GM21717 (cell line): ENCODE measurements at regions not wholly inside any gene's neighbourhood (a gene's known extent, or its start where the extent isn't known, plus 50 kb on each side); places are given as distances from the start of the nearest gene placed in this dataset.
A peak's percentile ranks its signal among the peaks of the same experiment; 100 is the strongest.
"Not testable (repeated sequence)": the region's sequence is repeated elsewhere in the genome, so short reads cannot be mapped to it uniquely, and the experiment has no call there.

Experiments used
- ATAC-seq: cut with Tn5 transposase; IDR thresholded peaks from one replicate; pipeline ENCODE4 v1.9.1; 2021; ENCODE audit warnings: mild to moderate bottlenecking, moderate library complexity; ENCODE audit not compliant: unreplicated experiment

DNA sequence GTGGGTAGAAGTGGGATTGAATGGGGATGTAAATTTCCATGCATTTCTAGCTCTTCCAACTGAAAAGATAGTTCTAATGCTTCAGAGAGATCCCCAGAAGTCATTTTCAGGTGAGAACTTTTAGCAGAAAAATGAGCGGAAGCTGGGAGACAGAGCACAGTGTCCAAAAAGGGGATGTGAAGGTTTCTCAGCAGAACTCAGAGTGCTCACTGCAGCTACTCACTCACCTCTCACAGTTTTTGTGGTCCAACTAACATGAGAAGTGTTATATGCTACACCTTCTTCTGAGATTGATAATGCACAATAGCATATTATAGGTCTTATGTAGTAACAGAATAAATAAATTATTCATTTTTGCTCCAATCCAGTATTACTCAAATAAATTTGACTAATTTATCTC, 519.2 kb upstream of the HS3ST5 start:
- no peak for ATAC-seq

DNA sequence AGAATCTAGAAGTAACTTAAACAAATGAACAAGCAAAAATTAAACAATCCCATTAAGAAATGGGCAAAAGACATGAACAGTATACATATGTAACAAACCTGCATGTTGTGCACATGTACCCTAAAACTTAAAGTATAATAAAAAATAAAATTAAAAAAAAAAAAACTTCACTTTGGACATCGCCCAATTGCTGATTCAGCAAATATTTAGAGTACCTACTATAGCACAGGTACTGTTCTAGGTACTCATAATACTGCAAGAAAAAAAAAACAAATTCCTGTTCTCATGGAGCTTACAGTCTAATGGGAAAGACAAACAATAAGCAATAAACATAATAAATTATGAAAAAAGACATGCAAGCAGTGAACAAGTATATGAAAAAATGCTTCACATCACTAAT, 501.5 kb upstream of the HS3ST5 start:
- ATAC-seq = no peak

DNA sequence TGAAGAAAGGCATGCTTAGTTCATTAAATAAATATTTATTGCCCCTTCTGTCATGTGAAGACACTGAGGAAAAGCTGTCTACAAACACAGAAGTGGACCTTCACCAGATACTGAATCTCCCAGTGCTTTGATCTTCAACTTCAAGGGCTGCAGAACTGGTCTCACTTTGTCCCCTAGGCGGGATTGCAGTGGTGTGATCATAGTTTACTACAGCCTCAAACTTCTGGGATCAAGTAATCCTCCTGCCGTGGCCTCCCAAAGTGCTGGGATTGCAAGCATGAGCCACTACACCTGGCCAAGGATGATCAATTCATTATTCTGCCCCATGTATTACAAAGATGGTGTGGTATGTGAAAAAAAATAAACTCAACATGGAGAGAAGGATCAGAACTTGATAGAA, 496.2 kb upstream of the HS3ST5 start:
- no peak for ATAC-seq

DNA sequence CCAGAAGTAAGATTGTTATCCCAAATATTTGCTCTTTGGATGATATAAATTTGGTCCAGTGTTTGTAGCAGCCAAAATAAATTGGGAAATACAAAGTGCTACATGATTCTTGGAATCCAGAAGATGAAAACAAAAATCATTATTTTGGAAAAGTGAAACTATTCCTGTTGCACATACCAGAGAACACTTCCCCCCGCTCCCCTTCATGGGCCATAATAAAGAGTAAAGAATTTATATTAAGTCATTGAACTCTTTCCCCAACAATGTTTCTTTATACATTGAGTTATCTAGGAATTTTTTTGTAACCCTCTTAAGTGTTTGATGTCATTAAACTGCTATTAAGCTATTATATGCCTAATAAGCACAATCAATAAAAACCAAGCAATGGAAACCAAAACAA, 490.4 kb upstream of the HS3ST5 start:
- ATAC-seq = no peak

DNA sequence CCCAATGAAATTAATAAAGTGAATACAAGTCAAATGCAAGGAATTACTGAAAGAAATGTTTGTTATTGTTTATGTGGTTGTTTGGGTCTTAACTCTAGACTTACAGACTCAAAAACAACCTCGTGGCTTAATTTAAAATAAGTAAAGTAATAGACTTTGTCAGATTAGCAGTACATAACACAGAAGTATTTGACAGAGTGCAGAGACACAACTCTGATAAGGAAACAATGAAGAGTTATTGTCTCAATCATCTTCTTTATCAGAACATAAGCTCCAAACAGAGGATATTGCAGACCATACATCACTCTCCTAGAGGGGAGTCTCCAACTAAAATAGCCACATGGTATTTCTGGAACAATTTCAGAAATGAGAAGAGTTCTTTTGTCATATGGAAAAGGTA, 487.7 kb upstream of the HS3ST5 start:
- no peak for ATAC-seq

DNA sequence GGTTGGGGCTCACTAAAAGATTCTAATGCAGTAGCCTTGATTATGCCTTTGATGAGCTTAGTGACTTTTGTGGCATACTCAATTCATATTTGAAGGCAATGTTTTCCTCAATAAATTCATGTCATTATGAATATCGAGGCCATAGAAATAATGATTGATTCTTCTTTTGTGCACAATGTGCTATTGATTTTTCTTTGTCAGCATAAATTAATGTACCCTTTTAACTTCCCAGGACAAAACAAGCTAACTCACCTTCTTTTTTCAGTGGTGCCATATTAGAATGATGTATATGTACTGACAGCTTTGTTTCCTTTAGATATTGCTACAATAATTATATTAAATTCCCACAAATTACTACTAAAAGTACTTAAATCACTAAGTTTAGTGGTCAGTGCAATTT, 484.3 kb upstream of the HS3ST5 start:
- ATAC-seq = no peak

DNA sequence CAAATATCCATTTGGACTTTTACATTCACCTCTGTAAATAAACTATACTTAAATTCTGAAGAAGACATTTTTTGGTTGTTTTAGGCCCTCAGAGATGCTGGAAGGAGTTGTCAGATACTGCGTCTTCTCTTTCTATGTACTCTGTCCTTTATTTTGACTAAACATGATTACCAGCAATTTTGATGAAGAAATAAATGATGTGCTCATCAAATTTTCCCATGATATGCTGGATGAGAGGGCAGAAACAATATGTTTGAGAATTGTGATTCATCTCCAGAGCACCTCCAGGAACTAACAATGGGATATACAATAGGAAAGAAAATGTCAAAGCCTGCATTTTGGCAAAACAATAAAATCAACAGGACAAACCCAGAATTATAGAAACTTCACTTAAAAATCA, 481.6 kb upstream of the HS3ST5 start:
- no peak for ATAC-seq

DNA sequence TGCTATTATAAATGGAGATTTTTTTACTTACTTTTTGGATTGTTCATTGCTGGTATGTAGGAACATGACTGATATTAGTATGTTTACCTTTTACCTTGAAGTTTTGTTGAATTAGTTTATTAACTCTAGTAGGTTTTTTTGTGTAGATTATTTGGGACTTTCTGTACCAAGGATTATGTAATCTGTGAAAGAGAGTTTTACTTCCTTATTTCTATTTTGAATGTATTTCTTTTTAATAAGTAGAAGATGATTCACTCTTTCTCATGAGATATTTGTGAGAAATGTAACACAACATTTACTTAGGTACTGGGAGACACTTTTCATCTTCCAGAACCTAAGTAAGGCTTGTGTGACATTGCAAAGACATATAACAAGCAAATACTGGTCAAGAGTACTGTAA, 473.9 kb upstream of the HS3ST5 start:
- ATAC-seq = peak; percentile 56

DNA sequence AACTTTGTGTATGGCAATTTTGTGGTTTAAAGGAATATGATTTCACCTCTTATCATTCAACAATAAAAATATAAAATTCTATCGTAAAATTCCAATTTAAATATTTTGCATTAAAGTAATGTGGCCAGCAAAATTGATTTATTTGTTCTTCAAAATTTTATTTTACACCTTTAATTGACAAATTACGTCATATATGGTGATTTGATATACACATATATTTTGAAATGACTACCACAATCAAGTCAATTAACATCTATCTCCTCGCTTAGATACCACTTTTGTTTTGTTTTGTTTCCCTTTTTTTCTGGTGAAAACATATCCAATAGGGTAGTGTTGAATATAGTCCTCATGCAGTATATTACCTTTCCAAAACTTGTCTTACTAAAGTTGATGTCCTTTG, 467.6 kb upstream of the HS3ST5 start:
- ATAC-seq = no peak

DNA sequence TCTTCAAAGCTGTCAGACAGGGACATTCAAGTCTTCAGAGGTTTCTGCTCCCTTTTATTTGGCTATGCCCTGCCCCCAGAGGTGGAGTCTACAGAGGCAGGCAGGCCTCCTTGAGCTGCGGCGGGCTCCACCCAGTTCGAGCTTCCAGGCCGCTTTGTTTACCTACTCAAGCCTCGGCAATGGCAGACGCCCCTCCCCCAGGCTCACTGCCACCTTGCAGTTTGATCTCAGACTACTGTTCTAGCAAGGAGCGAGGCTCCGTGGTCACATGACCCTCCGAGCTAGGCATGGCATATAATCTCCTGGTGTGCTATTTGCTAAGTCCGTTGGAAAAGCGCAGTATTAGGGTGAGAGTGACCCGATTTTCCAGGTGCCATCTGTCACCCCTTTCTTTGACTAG, 462.6 kb upstream of the HS3ST5 start:
- ATAC-seq = not testable (repeated sequence)

DNA sequence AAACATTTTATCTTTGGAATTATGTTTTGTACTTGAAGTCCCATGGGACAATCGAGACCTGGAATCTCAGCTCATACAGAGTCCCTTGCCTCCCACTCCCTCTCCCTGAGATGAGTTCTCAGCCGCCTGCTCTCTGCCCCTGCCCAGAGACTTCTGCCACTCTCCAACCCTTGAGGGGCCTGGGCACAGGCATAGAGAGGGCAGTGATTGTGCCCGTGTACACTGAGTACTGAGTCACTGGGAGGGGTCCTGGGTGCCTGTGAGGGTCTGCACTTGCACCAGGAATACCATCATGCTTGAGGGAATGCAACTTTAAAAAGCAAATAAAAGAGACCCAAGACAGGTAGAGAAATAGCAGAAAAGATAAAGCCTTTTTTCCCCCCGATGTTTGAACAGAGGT, 453.8 kb upstream of the HS3ST5 start:
- no peak for ATAC-seq

DNA sequence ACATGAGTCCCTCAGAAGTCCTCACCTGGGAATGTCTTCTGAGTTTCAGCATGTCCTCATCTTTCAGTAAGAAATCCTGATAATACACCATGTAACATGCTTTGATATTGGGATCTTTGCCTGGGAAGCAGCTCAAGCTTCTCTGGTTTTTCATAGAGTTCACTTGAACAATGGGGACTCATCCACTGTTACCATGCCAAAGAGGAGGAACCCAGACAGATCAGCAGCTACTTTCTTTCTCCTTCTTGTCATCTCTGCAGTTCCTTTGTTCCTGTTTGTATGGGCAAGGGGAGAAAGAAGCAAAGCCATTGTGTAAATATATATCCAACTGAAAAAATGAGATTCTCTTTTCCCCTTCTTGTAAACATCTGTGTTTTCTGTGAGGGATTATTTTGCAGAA, 450.6 kb upstream of the HS3ST5 start:
- no peak for ATAC-seq

DNA sequence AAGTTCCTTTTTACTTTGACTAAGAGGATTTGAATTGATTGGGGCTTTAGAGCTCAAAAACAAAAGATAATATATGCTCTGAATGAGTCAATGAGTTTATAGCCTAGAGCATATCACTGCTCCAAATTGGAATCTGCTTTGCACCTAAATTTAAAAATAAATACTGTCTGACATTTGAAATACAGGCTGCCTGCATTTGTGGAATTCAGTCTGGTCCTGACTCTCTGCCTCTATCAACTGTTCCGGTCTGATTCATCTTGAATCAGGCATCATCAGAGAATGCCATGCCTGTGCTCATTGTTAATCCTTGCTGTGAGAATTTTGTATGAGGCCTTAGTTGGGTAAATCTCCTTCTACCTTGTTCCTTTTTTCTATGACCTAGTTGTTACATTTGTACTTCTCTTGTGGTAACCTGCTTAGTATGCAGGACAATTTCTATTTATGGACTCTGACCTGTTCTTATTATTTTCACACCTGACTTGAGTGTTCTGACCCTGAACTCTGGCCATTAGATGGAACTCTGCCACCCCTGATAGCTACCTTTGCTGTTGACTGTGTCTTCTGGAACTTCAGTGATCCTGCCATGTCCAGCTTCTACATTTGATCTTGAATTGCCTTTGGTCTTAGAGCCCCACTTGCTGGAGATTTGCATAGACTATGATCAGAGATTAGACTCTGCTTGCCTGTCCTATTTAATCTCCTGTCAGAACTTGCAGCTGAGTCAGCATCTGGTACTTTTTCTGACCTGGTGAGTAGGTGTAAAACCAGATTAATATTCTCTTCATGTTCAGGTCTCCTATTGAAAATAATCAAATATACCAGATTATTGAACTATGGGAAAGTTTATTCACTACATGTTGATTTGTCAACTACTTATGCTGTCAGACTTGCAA, 442.7 kb upstream of the HS3ST5 start:
- no peak for ATAC-seq

DNA sequence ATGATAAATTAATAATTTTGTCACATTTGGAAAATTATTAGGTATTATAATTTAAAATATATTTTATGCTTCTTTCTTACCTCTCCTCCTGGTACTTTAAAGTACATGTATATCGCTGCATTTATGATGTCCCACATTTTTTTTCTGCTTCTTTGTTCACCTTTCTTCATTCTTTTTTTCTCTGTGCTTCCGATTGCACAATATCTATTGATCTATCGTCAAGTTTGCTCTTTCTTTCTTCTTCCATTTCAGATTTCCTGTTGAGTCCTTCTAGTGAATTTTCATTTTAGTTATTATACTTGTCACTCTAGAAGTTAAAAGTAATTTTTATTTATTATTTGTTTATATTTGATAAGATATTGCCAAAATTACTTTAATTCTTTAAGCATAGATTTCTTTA, 441.0 kb upstream of the HS3ST5 start:
- no peak for ATAC-seq

DNA sequence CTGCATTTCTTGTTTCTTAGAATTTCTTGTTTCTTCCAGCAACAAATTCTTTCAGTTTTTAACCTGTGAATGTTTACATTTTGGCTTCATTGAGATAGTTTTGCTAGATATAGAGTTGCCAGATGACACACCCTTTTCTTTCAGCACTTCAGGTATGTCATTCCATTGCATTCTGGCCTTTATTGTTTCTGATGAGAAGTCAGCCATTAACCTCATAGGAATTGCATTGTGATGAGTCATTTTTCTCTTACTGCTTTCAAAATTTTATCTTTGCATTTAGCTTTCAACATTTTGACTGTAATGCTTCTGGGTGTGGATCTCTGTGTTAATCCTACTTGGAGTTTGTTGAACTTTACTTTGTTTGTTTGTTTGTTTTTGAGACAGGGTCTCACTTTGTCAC, 440.3 kb upstream of the HS3ST5 start:
- no peak for ATAC-seq

DNA sequence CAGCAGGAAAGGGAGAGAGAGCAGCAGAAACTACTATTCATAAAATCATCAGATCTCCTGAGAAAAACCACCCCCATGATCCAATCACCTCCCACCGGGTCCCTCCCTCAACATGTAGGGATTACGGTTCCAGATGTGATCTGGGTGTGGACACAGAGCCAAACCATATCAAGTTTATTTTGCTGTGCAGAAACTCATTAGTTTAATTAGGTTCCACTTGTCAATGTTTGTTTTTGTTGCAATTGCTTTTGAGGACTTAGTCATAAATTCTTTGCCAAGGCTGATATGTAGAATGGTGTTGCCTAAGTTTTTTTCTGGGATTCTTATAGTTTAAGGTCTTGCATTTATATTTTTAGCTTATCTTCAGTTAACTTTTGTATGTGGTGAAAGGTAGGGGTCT, 422.0 kb upstream of the HS3ST5 start:
- ATAC-seq = no peak

DNA sequence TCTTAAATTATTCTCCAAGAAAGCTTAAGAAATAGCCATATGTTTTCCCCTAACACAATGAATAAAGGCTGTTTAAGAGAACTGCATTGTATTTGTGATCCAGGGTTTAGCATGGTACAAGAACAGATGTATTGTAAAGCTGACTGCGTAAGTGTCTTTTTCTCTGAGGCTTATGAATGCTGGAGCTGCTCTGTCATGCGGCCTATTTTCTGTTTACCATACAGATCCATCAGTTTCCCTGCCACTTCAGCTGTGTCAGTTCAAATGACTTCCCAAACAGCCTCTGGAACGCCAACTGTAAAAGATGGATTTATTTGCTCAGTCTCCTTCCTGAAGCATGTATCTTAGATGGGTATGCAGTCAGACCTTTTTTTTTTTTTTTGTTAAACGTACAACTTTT, 419.3 kb upstream of the HS3ST5 start:
- ATAC-seq = no peak

DNA sequence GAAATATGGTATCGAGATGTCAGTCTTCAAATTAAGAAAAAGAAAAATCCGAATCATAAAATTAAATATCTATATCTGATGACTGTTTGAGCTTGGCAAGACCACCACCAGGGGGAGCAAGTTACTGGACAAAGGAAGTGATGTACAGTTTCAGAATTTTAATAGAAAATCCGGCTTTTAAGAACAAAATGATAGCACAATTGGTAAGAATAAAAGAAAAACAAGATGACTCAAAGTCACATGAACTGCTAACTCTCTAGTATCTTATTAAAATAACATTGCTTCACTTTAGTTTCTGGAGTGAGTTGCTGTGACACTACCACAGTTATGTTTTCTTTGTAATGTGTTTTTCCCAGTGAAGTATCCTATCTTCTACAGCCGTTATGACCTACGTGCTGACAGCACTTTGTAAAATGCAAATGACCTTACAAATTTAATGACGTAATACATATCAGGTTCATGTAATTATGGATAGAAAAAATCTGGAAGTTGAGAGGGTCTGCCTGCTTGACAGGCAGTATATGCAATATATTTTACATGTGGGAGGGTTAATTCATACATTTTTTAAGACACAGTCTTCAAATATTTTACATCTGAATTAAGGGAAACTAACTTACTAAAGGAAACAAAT, 405.3 kb upstream of the HS3ST5 start:
- no peak for ATAC-seq

DNA sequence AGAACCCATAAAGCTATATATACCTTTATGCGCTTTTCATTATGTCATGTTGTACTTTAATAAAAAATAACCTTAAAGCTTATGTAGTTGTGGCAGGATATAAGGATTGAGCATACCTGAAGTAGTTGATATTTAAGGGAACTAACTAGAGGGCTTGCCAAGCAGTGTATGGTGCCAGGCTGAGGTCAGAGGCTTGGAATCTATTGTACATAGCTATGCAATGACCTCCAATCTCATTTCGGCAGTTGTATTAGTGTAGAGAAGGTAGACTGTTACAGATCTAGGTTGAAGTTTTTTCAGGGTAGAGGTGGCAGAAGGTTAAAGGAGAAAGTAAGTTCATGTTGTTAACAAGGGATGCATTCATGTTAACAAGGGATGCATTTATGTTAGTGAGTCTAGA, 397.7 kb upstream of the HS3ST5 start:
- ATAC-seq = no peak

DNA sequence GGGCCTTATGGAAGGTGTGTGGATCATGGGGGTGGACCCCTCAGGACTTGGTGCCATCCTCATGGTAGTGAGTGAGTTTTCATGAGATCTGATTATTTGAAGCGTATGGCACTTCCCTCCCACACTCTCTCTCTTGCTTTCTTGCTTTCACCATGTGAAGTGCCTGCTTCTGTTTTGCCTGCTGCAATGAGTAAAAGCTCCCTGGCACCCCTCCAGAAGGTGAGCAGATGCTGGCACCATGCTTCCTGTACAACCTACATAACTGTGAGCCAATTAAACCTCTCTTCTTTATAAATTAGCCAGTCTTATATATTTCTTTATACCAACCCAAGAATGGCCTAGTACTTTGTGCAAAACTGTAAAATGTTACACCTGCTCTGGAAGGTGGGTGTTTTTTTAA, 396.8 kb upstream of the HS3ST5 start:
- ATAC-seq = no peak

DNA sequence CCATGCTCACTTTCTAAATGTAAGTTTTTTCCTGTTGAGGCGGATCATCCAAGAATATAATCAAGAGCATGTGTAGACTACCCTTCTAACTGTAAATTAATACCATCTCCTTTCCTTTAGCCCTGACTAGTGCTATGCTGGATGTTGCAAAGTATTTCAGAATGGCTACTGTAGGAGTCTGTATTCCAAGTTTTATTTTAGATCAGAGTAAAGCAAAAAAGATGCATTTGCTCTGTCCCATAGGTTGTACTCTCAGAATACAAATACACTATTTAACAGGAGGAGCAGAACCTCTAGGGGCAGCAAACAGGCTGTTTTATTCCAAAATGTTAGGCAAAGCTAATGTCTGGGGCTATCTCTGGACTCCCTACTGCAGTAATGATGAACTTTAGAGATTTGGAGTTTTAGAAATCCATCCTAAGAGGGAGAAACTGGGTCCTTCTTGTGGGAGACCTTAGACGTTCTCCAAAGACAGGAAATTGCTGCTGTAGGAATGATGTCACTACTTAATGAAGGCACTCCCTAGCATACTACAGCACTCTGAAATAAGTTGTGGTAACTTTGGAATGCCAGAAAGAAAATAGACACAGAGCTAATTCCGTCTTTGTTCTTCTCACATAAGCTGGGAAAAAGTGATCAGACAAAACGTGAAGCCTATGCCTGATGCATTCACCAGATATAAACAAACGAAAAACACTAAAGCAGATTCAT, 392.4 kb upstream of the HS3ST5 start:
- no peak for ATAC-seq

DNA sequence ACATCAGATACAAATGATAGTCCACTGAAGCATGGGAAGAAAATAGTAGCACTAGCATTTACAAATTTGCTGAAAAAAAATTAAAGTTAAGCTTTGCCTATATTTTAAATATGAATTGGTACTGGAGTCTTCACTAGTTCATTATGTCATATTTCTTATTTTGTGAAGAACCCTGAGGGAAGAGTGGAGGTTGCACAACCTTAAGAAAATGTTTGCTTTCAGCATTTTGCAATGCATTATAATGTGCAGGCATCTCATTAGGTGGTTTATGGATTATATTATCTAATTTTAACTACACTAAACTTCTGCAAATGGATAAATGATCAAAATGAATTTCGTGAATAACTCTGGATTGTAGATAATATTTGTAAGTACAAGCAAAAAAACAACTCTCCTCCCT, 390.8 kb upstream of the HS3ST5 start:
- no peak for ATAC-seq
